ENCODE measurements at regions not wholly inside any gene's neighbourhood (a gene's known extent, or its start where the extent isn't known, plus 50 kb on each side); places are given as distances from the start of the nearest gene placed in this dataset.

GRCh38 chr2:82641598-82642180 lies 1817.4 kb downstream of the SUCLG1 start:
- Histone ChIP-seq H3K4me1 (no peaks in the 10 kb centered on the region), H3K36me3 (no peaks in the 10 kb centered on the region), H3K4me3 (no peak overlapping the region), H3K27ac (no peak overlapping the region), H3K9me3 (peaks cover 0 to 6% (median 0%) of the 10 kb centered on the region in 12 donors), H3K27me3 (no peaks in the 10 kb centered on the region)
- TF ChIP-seq POLR2A (IDR thresholded peaks at IDR 0.05) (no peak), CTCF (IDR thresholded peaks at IDR 0.05) (no peak)
- intact Hi-C loops (cut with DNase I): no loop called here
- DNase-seq (no peak), ATAC-seq (no peak)
- 86 to 100% (median 96%) methylated on average over 1 to 2 of the region's 2 CpGs for WGBS, 4 donors

GRCh38 chr2:82636402-82637020 lies 1822.6 kb downstream of the SUCLG1 start:
- Histone ChIP-seq H3K36me3 (no peaks in the 10 kb centered on the region), H3K27me3 (no peaks in the 10 kb centered on the region), H3K9me3 (peaks cover 0 to 6% (median 0%) of the 10 kb centered on the region in 12 donors), H3K27ac (no peak overlapping the region), H3K4me1 (no peaks in the 10 kb centered on the region), H3K4me3 (no peak overlapping the region)
- no peak for TF ChIP-seq CTCF (IDR thresholded peaks at IDR 0.05)
- no peak for TF ChIP-seq POLR2A (IDR thresholded peaks at IDR 0.05)
- intact Hi-C loops (cut with DNase I): loop anchor here in 1 of 10 donors (10.0 kb wide), 1 partner anchor 738 kb away; no protein-coding TSS in a partner anchor
- no peak for ATAC-seq
- WGBS, 4 donors: 92 to 95% (median 93%) methylated on average over 3 of the region's 3 CpGs
- no peak for DNase-seq

GRCh38 chr2:82599021-82599420 lies 1860.1 kb downstream of the SUCLG1 start:
- peaks cover 0 to 12% (median 0%) of the 10 kb centered on the region in 12 donors for H3K9me3 ChIP-seq
- intact Hi-C loops (cut with DNase I): no loop called here
- DNase-seq (no peak), ATAC-seq (no peak)
- no peaks in the 10 kb centered on the region for H3K27me3 ChIP-seq
- no peaks in the 10 kb centered on the region for H3K4me1 ChIP-seq
- H3K4me3 ChIP-seq: no peak overlapping the region
- TF ChIP-seq POLR2A (IDR thresholded peaks at IDR 0.05): no peak
- no peak for TF ChIP-seq CTCF (IDR thresholded peaks at IDR 0.05)
- no peaks in the 10 kb centered on the region for H3K36me3 ChIP-seq
- no peak overlapping the region for H3K27ac ChIP-seq

- intact Hi-C loops (cut with DNase I): no loop called here
- H3K4me1 ChIP-seq: no peaks in the 10 kb centered on the region
- no peak overlapping the region for H3K27ac ChIP-seq
- WGBS, 4 donors: 89 to 94% (median 91%) methylated on average over 1 of the region's 1 CpG
- peaks cover 0 to 12% (median 0%) of the 10 kb centered on the region in 12 donors for H3K9me3 ChIP-seq
- DNase-seq: no peak
- no peaks in the 10 kb centered on the region for H3K36me3 ChIP-seq
- no peaks in the 10 kb centered on the region for H3K27me3 ChIP-seq
- no peak for ATAC-seq
- TF ChIP-seq POLR2A (IDR thresholded peaks at IDR 0.05) (no peak), CTCF (IDR thresholded peaks at IDR 0.05) (no peak)
- H3K4me3 ChIP-seq: no peak overlapping the region
Measured at GRCh38 chr2:82596581-82596980, 1862.5 kb downstream of the SUCLG1 start.

Data from heart left ventricle (tissue), 16 donors.